Cardiac septum (tissue), 1 donor: ENCODE measurements at regions not wholly inside any gene's neighbourhood (a gene's known extent, or its start where the extent isn't known, plus 50 kb on each side); places are given as distances from the start of the nearest gene placed in this dataset.
"Not testable (repeated sequence)": the region's sequence is repeated elsewhere in the genome, so short reads cannot be mapped to it uniquely, and the experiment has no call there.

Source experiments
- DNase-seq: peaks from one replicate; pipeline ENCODE4 v3.0.0-alpha.2; 2020; ENCODE audit warnings: low spot score
- intact Hi-C: fragments of 100-400 bp; cut with DNase I; formaldehyde crosslinking; loops from one replicate; pipeline ENCODE4 v1.14.0; 2022
- donor health status: DM: no; HTN: no; CAD: no.

GRCh38 chr5:60060389-60060788 is 166.9 kb upstream of the PDE4D start:
- intact Hi-C loops: no loop called here
- no peak for DNase-seq

DNA sequence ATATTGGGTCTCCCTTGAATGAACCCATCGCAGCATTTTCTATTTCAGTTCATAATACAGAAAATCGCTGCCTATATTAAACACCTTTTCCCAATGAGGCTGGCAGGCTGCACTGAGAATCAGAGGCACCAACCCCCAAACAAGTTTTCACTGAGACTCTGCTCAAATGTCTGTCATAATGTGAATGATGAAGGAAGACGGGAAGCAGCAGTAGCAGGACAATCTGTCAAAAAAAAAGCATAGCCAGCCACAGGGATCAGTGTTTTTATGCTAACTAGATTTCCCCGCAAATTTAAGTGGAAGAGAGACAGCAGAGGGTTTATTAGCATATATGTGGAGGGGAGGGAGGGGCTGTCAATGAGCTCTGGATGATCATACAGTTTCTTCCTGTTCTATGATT is 162.7 kb upstream of the PDE4D start:
- DNase-seq: no peak
- intact Hi-C loops: no loop called here

- intact Hi-C loops: no loop called here
- no peak for DNase-seq
Observed at GRCh38 chr5:60055168-60055567, 161.6 kb upstream of the PDE4D start.

GRCh38 chr5:60041996-60042664 is 148.6 kb upstream of the PDE4D start:
- intact Hi-C loops, DNase-seq: not testable (repeated sequence)

- intact Hi-C loops, DNase-seq: not testable (repeated sequence)
Observed at GRCh38 chr5:60041508-60041907, 148.0 kb upstream of the PDE4D start.

DNA sequence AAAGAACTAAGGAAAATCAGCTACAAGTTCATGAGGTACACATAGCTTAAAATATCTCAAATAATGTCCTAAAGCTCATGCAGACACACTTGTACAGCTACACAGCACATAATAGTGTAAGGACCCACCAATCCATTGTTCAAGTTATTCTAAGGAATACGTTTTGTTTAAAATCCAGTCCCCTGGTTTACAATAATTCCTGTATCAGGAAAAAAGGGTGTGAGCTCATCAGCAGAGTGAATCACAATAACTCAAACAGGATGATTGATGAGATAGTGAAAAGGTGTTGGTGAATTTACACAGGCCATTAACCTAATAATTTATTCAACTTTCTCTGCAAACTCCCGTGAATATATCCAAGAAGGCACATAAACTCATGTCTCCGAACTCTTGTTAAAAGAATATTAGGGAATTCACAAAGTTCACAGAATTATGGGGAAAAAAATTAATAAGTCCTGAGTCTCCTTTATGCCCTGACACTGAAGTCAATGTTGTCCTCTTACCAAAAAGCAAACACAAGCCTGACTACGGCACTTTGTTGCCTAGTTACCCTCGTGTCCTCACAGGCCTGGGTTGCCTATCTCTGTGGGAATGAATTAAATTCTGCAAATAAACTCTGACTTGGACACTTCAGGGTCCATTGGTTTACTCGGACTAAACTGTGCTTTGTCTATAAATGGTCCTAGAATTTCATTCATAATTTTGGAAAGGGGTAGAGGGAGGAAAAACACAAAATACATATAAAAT is 142.8 kb upstream of the PDE4D start:
- no peak for DNase-seq
- intact Hi-C loops: no loop called here

GRCh38 chr5:60026161-60026560 is 132.6 kb upstream of the PDE4D start:
- intact Hi-C loops: no loop called here
- no peak for DNase-seq

DNA sequence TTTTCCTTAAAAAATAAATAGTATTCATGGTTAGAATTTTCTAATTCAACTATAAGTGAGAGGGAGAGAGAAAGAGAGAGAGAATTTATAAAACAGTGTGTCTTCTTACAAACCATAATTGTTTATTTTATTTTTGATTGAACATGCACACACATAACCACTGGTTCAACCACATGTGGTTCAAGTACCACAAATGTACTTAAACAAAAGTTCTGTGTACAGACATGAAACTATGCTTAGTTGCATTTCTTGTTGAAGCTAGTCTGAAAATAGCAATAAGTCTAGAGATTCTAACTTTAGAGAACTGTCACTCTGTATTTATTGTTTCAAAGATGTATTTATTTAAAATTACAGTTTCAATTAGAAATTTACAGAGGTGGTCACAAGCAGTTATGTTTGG is 130.6 kb upstream of the PDE4D start:
- no peak for DNase-seq
- intact Hi-C loops: no loop called here

DNA sequence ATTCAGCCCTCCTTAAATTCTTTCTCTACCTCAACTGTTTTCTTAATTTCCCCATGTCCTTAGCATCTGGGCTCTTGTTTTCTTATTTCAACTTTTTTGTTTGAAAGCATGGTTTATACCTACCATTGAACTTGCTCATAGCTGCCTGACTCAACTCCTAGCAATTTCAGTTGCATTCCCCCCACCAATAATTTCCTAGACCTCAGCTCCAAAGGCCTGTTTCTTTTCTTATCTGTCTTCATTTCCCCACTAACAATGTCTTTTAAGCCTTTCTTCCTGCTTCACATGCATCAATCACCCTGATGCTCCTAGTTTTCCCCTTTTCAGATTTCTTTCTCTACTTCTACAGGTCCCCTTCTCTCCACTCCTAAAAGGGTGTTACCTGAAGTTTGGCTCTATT is 129.7 kb upstream of the PDE4D start:
- intact Hi-C loops: no loop called here
- no peak for DNase-seq

GRCh38 chr5:60020457-60020856 is 126.9 kb upstream of the PDE4D start:
- no peak for DNase-seq
- intact Hi-C loops: no loop called here

DNA sequence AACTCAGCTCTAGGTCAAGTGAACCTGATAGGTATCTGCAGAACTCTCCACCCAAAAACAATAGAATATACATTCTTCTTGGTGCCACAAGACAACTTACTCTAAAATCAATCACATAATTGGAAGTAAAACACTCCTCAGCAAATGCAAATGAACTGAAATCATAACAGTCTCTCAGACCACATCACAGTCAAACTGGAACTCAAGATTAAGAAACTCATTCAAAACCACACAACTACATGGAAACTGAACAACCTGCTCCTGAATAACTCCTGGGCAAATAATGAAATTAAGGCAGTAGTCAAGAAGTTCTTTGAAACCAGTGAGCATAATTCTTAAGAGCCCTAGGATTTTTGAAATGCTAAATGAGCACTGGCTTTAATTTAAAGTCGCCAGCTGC is 125.4 kb upstream of the PDE4D start:
- DNase-seq, intact Hi-C loops: not testable (repeated sequence)

DNA sequence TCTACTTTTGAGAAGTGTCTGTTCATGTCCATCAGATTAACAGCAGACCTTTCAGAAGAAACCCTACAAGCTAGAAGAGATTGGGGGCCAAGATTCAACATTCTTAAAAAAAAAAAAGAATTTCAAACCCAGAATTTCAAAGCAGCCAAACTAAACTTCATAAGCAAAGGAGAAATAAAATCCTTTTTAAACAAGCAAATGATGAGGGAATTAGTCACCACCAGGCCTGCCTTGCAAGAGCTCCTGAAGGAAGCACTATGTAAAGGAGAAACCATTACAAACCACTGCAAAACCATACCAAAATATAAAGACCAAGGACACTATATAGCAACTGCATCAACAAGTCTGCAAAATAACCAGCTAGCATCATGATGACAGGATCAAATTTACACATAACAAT is 124.6 kb upstream of the PDE4D start:
- no peak for DNase-seq
- intact Hi-C loops: no loop called here

DNA sequence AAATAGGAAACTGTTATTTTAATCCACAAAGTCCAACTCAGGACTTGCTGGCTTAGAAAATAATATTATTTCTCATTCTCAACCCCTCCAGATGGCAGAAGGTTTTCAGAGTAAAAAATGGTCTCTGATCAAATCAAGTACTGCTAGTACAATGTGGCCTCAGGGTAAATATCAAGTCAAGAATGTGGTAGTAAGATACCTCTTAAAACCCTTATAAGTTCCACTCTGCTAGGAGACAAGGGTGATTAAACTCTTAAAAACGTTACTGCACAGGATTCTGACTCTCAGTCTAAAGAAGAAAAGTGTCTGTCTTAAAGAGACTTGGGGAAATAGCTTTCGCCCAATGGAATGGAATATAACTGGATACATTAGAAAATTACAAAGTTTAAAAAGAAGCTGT is 120.8 kb upstream of the PDE4D start:
- intact Hi-C loops: no loop called here
- DNase-seq: no peak

- DNase-seq: no peak
- intact Hi-C loops: no loop called here
Observed at GRCh38 chr5:60010853-60011252, 117.3 kb upstream of the PDE4D start.

DNA sequence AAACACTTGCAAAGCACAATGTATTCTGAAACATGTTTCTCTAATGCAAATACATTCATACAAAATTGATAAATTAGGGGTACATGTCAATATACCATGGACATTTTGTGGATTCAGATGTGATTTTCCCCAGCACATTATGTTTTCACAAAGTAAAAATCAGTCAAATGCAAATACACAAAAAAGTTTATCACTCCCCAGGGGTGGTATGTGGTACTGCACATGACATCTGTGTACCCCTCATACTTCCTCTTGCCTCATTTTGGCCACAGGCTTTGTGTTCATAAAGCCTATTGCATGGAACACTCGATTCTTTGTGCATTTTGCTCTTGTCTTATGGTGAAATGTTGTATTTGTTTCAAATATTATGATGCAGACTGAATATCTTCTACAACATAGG is 116.8 kb upstream of the PDE4D start:
- DNase-seq: no peak
- intact Hi-C loops: no loop called here

DNA sequence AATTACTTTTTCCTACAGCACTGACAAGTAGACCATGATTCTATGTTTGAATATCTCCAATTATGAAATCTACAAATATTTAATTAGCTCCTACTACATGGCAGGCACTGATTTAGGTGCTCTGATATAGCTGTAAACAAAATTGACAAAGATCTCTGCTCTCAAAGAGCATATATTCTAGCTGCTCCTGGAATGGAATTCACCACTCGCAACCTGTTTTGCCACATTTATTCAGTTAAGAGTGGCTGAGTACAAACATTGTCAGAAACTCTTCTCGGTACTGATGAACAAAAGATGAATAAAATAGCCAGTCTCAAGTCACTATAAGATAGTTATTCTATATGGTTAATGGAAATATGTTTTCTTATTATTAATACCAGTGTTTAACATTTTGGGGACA is 114.2 kb upstream of the PDE4D start:
- no peak for DNase-seq

DNA sequence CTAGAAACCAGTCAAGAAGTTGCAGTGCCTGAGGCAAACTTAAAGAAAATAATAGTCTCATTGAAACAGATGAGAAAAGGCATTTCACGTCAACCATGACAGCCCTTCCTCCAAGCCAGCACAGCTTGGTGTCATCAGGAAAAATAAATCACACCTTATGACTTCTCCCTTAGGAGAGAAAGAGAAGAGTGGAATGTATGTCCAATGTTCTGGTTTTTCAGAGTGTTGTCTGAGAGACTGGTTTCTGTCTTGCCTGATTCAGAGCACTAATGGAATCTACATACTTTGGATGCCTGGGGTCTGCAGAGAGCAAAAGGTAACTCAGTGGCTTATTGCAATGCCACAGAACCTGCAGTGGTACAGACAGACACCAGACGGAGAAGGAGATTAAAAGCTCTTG is 105.5 kb upstream of the PDE4D start:
- intact Hi-C loops: no loop called here
- DNase-seq: no peak

More for the DNA sequence above, 114.2 kb upstream of the PDE4D start:
- intact Hi-C loops: no loop called here

- intact Hi-C loops: no loop called here
- DNase-seq: no peak
Observed at GRCh38 chr5:59992206-59992605, 98.7 kb upstream of the PDE4D start.

- intact Hi-C loops: no loop called here
- no peak for DNase-seq
Observed at GRCh38 chr5:59988396-59988795, 94.9 kb upstream of the PDE4D start.

- DNase-seq: no peak
- intact Hi-C loops: no loop called here
Observed at GRCh38 chr5:59976342-59976741, 82.8 kb upstream of the PDE4D start.

- intact Hi-C loops: no loop called here
- no peak for DNase-seq
Observed at GRCh38 chr5:59972043-59972442, 78.5 kb upstream of the PDE4D start.
